NOMO-1 treated with DMSO at 0.1 percent for 48 hours (cell line): ENCODE measurements at regions not wholly inside any gene's neighbourhood (a gene's known extent, or its start where the extent isn't known, plus 50 kb on each side); places are given as distances from the start of the nearest gene placed in this dataset.
"Not testable (repeated sequence)": the region's sequence is repeated elsewhere in the genome, so short reads cannot be mapped to it uniquely, and the experiment has no call there.

Experiments used
- DNase-seq: peaks from one replicate; lab custom pipeline; 2025; ENCODE audit not compliant: unreplicated experiment; lab: John Stamatoyannopoulos, UW

GRCh38 chr19:27971071-27971470 lies 1241.9 kb downstream of the UQCRFS1 start:
- no peak for DNase-seq

GRCh38 chr19:27966390-27966816 lies 1246.5 kb downstream of the UQCRFS1 start:
- no peak for DNase-seq

- no peak for DNase-seq
Observed at GRCh38 chr19:27964185-27964584, 1248.8 kb downstream of the UQCRFS1 start.

DNA sequence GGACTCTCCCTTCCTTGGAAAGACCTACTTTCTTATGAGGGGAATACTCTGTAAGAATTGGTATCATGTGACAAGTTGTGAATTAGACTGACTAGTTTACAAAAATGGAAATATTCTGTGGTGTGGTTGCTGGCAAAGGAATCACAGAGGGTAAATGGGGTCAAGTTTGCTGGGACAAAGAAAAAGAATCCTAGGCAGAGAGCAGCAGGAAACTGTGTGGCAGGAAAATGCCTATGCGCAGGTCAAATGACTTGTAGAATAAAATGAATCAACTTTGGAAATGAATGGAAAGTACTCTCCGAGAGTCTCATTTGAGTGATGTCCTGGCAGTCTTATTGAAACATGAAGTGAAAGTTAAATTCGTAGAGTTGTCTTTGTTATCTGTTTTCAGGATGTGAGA lies 1250.7 kb downstream of the UQCRFS1 start:
- DNase-seq: no peak

- no peak for DNase-seq
Observed at GRCh38 chr19:27955485-27956480, 1257.2 kb downstream of the UQCRFS1 start.

- not testable (repeated sequence) for DNase-seq
Observed at GRCh38 chr19:27942607-27943006, 1270.3 kb downstream of the UQCRFS1 start.

DNA sequence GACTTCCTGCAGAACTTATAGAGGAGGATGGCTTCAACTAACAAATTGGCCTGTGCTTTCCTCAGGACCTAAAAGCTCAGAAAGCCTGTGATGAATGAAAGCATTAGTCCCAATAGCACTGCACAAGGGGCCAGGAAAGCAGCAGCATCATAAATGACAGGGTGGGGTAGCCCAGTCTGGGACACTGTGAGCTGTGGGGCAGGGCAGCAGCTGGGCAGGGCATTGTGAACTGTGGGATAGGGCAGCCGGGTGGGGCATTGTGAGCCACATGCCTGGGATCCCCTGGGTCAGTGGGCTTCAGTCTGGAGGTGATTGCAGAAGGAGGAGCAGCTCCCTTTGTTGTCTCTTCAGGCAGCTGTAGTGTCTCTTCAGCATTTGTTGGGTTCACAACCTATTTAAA lies 1276.8 kb downstream of the UQCRFS1 start:
- no peak for DNase-seq

DNA sequence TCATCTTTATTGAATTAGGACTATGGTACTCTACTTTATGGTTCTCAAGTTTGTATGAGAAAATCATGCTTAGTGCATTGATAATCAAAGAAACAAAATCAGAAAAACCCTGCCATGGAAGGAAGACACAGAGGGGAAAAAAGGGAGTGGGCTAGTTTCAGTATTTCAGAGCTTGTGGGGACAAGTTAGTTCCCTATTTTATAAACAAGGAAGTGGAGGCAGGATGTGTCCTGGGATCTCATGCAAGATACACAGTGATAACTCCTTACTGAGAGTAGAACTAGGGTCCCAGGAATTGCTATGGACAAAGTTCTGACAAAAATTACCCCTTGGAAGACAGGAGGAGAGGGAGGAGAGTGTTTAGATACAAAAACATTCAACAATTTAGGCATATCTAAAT lies 1277.3 kb downstream of the UQCRFS1 start:
- DNase-seq: peak; percentile 9

DNA sequence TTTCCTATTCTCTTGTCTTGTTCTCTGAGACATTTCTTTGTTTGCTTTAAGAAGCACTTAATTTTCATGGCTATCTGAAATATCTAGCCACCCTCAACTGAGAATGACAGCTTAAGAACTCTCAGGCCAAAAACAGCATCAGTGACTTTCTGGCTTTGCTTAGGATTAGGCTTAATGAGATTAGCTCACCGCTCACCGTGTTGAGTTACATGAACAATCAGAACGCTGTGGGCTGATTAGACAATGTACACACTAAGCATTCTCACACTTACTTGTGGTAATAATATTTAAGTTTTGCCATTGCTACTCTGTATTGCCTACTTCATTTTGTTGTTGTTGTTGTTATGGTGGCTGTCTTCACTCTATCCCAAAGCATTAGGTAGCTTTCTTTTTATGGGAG lies 1283.6 kb downstream of the UQCRFS1 start:
- DNase-seq: no peak

- DNase-seq: no peak
Observed at GRCh38 chr19:27925202-27925601, 1287.7 kb downstream of the UQCRFS1 start.

- no peak for DNase-seq
Observed at GRCh38 chr19:27922970-27923369, 1290.0 kb downstream of the UQCRFS1 start.

DNA sequence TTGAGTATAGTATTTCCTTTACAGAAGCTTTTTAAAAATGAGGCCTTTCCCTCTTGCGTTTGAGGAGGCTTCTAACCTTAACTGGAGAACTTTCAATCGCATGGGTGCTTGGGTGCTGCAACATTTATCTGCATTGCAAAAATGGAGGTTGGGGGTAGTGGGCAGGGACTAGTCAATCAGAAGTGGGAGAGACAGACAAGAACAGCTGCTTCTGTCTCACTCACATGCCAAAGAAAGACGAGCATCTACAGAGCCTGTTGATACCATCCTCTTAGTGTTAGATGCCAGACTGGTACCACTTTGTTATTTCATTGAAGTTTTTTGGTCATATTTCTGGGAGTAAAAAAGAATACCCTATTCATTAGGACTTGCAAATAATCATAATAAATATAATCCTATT lies 1292.2 kb downstream of the UQCRFS1 start:
- DNase-seq: no peak

- DNase-seq: no peak
Observed at GRCh38 chr19:27918818-27919217, 1294.1 kb downstream of the UQCRFS1 start.

DNA sequence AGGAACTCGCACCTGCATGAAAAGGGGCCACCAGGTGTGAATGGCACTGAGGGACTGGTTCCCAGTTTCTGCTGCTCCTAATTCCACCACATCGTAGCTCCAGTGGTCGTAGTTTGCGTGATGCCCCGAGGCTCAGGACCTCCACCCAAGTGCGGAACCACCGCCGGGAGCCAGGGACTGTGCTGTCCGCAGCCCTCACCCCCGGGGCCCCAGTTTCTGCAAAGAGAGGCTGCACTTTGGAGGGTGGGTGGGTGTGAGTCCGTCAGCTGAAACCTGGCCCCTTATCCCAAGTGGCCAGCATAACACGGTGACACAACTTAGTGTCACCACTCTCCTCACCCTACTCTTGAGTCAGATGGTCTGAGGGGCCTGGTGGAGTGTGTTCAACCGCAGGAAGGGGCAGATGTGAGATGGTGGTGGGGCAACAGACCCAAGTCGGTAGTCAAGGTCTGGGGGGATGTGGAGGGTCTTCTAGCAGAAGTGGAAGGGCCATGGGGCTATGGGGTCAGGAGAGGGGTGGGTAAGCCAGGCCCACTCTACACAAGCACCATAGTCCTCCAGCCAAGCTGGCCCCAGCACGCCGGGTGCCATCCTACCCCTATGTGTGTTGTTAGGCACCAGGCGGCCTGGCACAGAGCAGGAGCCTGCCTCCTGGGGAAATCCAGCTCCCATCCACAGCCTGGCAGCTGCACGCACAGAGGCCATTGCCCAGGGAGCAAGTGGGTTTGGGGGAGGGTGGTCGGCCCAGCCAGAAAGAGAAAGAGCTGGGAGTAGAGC lies 1301.6 kb downstream of the UQCRFS1 start:
- DNase-seq: no peak

GRCh38 chr19:27909861-27910260 lies 1303.1 kb downstream of the UQCRFS1 start:
- DNase-seq: no peak

- no peak for DNase-seq
Observed at GRCh38 chr19:27909185-27909840, 1303.6 kb downstream of the UQCRFS1 start.

DNA sequence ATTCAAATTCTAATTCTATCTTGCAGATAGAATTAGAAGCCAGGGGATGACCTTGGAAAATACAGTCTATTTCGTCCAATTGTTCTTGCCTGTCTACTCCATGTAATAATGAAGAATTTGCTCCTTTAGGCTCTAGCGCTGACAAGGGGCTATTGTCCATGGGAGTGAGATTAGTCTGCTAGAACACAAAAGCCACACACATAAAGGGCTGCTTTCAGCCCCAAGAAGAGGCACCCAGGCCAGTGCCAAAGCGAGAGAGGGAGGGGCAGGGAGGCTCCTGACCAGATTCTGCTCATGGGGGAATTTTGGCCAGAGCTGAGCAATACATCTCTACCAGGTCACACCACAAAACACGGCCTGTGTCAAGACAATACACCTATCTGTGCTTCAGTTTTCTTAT lies 1306.9 kb downstream of the UQCRFS1 start:
- no peak for DNase-seq

GRCh38 chr19:27905074-27905473 lies 1307.9 kb downstream of the UQCRFS1 start:
- DNase-seq: no peak

DNA sequence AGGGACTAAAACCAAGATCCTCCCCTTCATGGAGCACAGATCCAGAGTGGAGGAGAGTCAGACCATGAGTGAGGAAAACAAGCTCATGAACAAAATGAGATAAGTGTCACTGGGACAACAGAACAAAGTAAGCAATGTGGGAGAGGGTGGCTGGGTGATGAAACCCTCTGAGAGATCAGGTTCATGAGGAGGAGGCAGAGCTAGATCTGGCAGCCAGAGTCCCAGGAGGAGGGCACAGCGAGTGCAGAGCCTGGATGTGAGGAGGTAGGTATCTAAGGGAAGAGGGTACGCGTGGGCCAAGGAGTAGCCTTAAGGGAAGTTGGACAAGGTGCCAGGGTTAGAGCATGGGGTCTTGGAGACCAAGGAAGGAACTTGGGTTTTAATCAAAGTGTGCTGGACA lies 1311.9 kb downstream of the UQCRFS1 start:
- DNase-seq: no peak

DNA sequence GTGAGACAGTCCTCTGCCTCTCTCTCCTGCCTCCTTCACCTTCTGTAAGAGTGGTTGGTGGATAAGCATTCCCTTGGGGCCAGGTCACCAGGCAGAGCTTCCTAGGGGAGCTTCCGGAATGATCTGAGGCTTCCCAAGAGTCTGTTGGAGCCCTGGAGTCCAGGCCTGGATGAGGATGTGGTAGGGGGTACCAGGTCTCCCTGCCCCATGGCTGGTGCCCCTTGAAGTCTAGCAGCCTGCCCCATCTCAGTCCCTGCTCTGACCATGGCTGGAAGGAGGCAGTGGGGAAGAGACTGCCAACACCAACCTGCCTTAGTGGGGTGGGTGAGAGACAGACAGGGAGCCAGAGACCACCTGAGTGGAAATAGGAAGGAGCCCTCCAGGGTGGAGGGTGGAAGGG lies 1316.9 kb downstream of the UQCRFS1 start:
- no peak for DNase-seq
